Globus pallidus (tissue), 1 donor: ENCODE measurements at regions not wholly inside any gene's neighbourhood (a gene's known extent, or its start where the extent isn't known, plus 50 kb on each side); places are given as distances from the start of the nearest gene placed in this dataset.

Source experiments
- DNase-seq: peaks from one replicate; pipeline ENCODE4 v3.0.0-alpha.2; 2015; ENCODE audit warnings: low spot score

GRCh38 chr18:14905350-14905749, 157.4 kb downstream of the ANKRD30B start:
- DNase-seq, result no peak

- DNase-seq, result no peak
Observed at GRCh38 chr18:14905979-14906378, 158.0 kb downstream of the ANKRD30B start.

GRCh38 chr18:14907420-14907819, 159.4 kb downstream of the ANKRD30B start:
- no peak for DNase-seq

- DNase-seq, result no peak
Observed at GRCh38 chr18:14908541-14908940, 160.6 kb downstream of the ANKRD30B start.

GRCh38 chr18:14912967-14913366, 165.0 kb downstream of the ANKRD30B start:
- no peak for DNase-seq

GRCh38 chr18:14914121-14914520, 166.1 kb downstream of the ANKRD30B start:
- no peak for DNase-seq

- DNase-seq, result no peak
Observed at GRCh38 chr18:14914771-14915170, 166.8 kb downstream of the ANKRD30B start.

GRCh38 chr18:14916181-14916580, 168.2 kb downstream of the ANKRD30B start:
- no peak for DNase-seq

- no peak for DNase-seq
Observed at GRCh38 chr18:14916851-14917250, 168.9 kb downstream of the ANKRD30B start.

- no peak for DNase-seq
Observed at GRCh38 chr18:14917311-14917710, 169.3 kb downstream of the ANKRD30B start.

GRCh38 chr18:14919666-14920065, 171.7 kb downstream of the ANKRD30B start:
- no peak for DNase-seq

- DNase-seq, result no peak
Observed at GRCh38 chr18:14921031-14921430, 173.1 kb downstream of the ANKRD30B start.

GRCh38 chr18:14921547-14921946, 173.6 kb downstream of the ANKRD30B start:
- DNase-seq, result no peak

GRCh38 chr18:14922031-14922430, 174.1 kb downstream of the ANKRD30B start:
- no peak for DNase-seq

- DNase-seq, result no peak
Observed at GRCh38 chr18:14922965-14923565, 175.1 kb downstream of the ANKRD30B start.

- no peak for DNase-seq
Observed at GRCh38 chr18:14924226-14924625, 176.3 kb downstream of the ANKRD30B start.

GRCh38 chr18:14925281-14925709, 177.3 kb downstream of the ANKRD30B start:
- no peak for DNase-seq

GRCh38 chr18:14927701-14928100, 179.7 kb downstream of the ANKRD30B start:
- DNase-seq, result no peak

GRCh38 chr18:14928396-14928795, 180.4 kb downstream of the ANKRD30B start:
- no peak for DNase-seq

GRCh38 chr18:14930076-14930475, 182.1 kb downstream of the ANKRD30B start:
- no peak for DNase-seq

GRCh38 chr18:14930576-14930975, 182.6 kb downstream of the ANKRD30B start:
- no peak for DNase-seq

- DNase-seq, result no peak
Observed at GRCh38 chr18:14933049-14933851, 185.3 kb downstream of the ANKRD30B start.

- no peak for DNase-seq
Observed at GRCh38 chr18:14933964-14934363, 186.0 kb downstream of the ANKRD30B start.

- no peak for DNase-seq
Observed at GRCh38 chr18:14935210-14935609, 187.2 kb downstream of the ANKRD30B start.
